A673 (cell line): ENCODE measurements at regions not wholly inside any gene's neighbourhood (a gene's known extent, or its start where the extent isn't known, plus 50 kb on each side); places are given as distances from the start of the nearest gene placed in this dataset.
A peak's percentile ranks its signal among the peaks of the same experiment; 100 is the strongest.

Source experiments
- BruUV-seq: library from RNA; stranded (reverse); fragments of 400-500 nt; replicated peaks from 2 replicates; lab custom pipeline; 2021; lab: Mats Ljungman, UMichigan
- CTCF ChIA-PET: fragments of 300-600 bp; sonication (Branson Sonifier 250); formaldehyde crosslinking; loops from one replicate; lab custom pipeline; 2022; ENCODE audit warnings: antibody characterized with exemption; lab: Charles Lee
- POLR2A ChIA-PET: fragments of 300-600 bp; sonication (Branson Sonifier 250); formaldehyde crosslinking; loops from one replicate; lab custom pipeline; 2022; ENCODE audit warnings: antibody characterized with exemption; ENCODE audit not compliant: low non-redundant PET; lab: Charles Lee
- DNase-seq: peaks from one replicate; pipeline ENCODE4 v3.0.0-alpha.2; 2015; ENCODE audit warnings: low spot score
- H3K27ac ChIP-seq: fragments of 200-600 bp; sonication (generic); 2 replicates; pipeline ENCODE4 v1.5.1; 2016; ENCODE audit warnings: mixed run types, low read depth, mild to moderate bottlenecking, mixed read lengths, antibody characterized with exemption, low read length; ENCODE audit not compliant: poor library complexity, severe bottlenecking
- H3K27me3 ChIP-seq: fragments of 200-600 bp; sonication (generic); replicated peaks from 2 replicates; pipeline ENCODE4 v1.6.1; 2017; ENCODE audit warnings: mixed run types, low read depth, mild to moderate bottlenecking, mixed read lengths, antibody characterized with exemption, low read length; ENCODE audit not compliant: insufficient read depth, poor library complexity
- H3K36me3 ChIP-seq: fragments of 200-600 bp; sonication (generic); 2 replicates; pipeline ENCODE4 v1.6.1; 2016; ENCODE audit warnings: mixed run types, mild to moderate bottlenecking, mixed read lengths, antibody characterized with exemption, low read length; ENCODE audit not compliant: insufficient read depth, poor library complexity, severe bottlenecking
- H3K4me1 ChIP-seq: fragments of 200-600 bp; sonication (generic); 2 replicates; pipeline ENCODE4 v1.6.1; 2017; ENCODE audit warnings: mixed run types, mild to moderate bottlenecking, mixed read lengths, antibody characterized with exemption, low read length; ENCODE audit not compliant: insufficient read depth, poor library complexity, severe bottlenecking
- H3K4me3 ChIP-seq: fragments of 200-600 bp; sonication (generic); 2 replicates; pipeline ENCODE4 v1.5.1; 2016; ENCODE audit warnings: low read depth, mixed run types, mild to moderate bottlenecking, mixed read lengths, low read length; ENCODE audit not compliant: poor library complexity, severe bottlenecking
- H3K9me3 ChIP-seq: fragments of 200-600 bp; sonication (generic); 2 replicates; pipeline ENCODE4 v1.6.1; 2016; ENCODE audit warnings: mixed run types, low read depth, mild to moderate bottlenecking, mixed read lengths, antibody characterized with exemption, low read length; ENCODE audit not compliant: poor library complexity, severe bottlenecking
- CTCF ChIP-seq: fragments of 300-800, 200-600 bp; sonication (generic); conservative IDR thresholded peaks from 2 replicates; pipeline ENCODE4 v1.5.1; 2017; ENCODE audit warnings: low read depth, mild to moderate bottlenecking, antibody characterized with exemption, low read length, moderate library complexity, mixed read lengths
- EZH2 ChIP-seq: fragments of 200-600 bp; sonication (generic); IDR thresholded peaks from 2 replicates; pipeline ENCODE4 v1.6.1; 2017; ENCODE audit warnings: borderline replicate concordance, low read depth, mild to moderate bottlenecking, mixed read lengths, antibody characterized with exemption, low read length; ENCODE audit not compliant: poor library complexity, severe bottlenecking
- intact Hi-C: fragments of 100-400 bp; cut with micrococcal nuclease; formaldehyde crosslinking; loops from one replicate; pipeline ENCODE4 v1.10.0; 2022; ENCODE audit not compliant: unreplicated experiment

GRCh38 chr4:125459531-125459930 is 144.8 kb downstream of the FAT4 start:
- ChIA-PET POLR2A (interaction anchor here (0.6 kb wide), 1 partner anchor 33 kb away, joined by 3 read pairs; no protein-coding TSS in a partner anchor), CTCF (no interaction called here)
- no TSS peak for BruUV-seq
- TF ChIP-seq CTCF, result no peak
- TF ChIP-seq EZH2, result no peak
- H3K27me3 ChIP-seq, result no peaks in the 10 kb centered on the region
- H3K36me3 ChIP-seq, result no peaks in the 10 kb centered on the region
- no peak for DNase-seq
- no peaks in the 10 kb centered on the region for H3K9me3 ChIP-seq
- H3K27ac ChIP-seq, result no peak overlapping the region
- H3K4me3 ChIP-seq, result no peak overlapping the region
- intact Hi-C loops, result no loop called here
- peaks cover 61% of the 10 kb centered on the region for H3K4me1 ChIP-seq

- DNase-seq, result peak; percentile 23
- POLR2A ChIA-PET, result no interaction called here
- H3K36me3 ChIP-seq, result no peaks in the 10 kb centered on the region
- CTCF ChIA-PET, result no interaction called here
- BruUV-seq, result no TSS peak
- no peak overlapping the region for H3K4me3 ChIP-seq
- no peaks in the 10 kb centered on the region for H3K27me3 ChIP-seq
- H3K27ac ChIP-seq, result peak overlapping the region; percentile 45
- peaks cover 44% of the 10 kb centered on the region for H3K4me1 ChIP-seq
- TF ChIP-seq EZH2, result no peak
- no peaks in the 10 kb centered on the region for H3K9me3 ChIP-seq
- intact Hi-C loops, result no loop called here
Measured at GRCh38 chr4:125461676-125462363, 147.1 kb downstream of the FAT4 start.

- H3K27ac ChIP-seq, result no peak overlapping the region
- H3K4me1 ChIP-seq, result peaks cover 29% of the 10 kb centered on the region
- ChIA-PET CTCF (no interaction called here), POLR2A (no interaction called here)
- BruUV-seq, result no TSS peak
- H3K4me3 ChIP-seq, result no peak overlapping the region
- H3K36me3 ChIP-seq, result peaks cover 1% of the 10 kb centered on the region
- intact Hi-C loops, result no loop called here
- H3K9me3 ChIP-seq, result no peaks in the 10 kb centered on the region
- H3K27me3 ChIP-seq, result no peaks in the 10 kb centered on the region
- no peak for DNase-seq
- TF ChIP-seq CTCF, result no peak
- no peak for TF ChIP-seq EZH2
Measured at GRCh38 chr4:125464146-125464545, 149.4 kb downstream of the FAT4 start.
